Chondrocyte (in vitro differentiated cells): ENCODE measurements at regions not wholly inside any gene's neighbourhood (a gene's known extent, or its start where the extent isn't known, plus 50 kb on each side); places are given as distances from the start of the nearest gene placed in this dataset.

Experiments used
- DNase-seq: peaks from one replicate; pipeline ENCODE4 v3.0.0; 2021; ENCODE audit warnings: mixed read lengths, low spot score
- H3K27ac Mint-ChIP-seq: one replicate; pipeline ENCODE4 v1.8.0; 2021; ENCODE audit warnings: mild to moderate bottlenecking, moderate library complexity, mixed read lengths; ENCODE audit not compliant: unreplicated experiment
- H3K27me3 Mint-ChIP-seq: 2 replicates; pipeline ENCODE4 v1.8.0; 2021; ENCODE audit warnings: low read depth, mixed read lengths
- H3K36me3 Mint-ChIP-seq: 2 replicates; pipeline ENCODE4 v1.8.0; 2021; ENCODE audit warnings: low read depth, mixed read lengths
- H3K4me1 Mint-ChIP-seq: 2 replicates; pipeline ENCODE4 v1.8.0; 2021; ENCODE audit warnings: low read depth, mild to moderate bottlenecking, mixed read lengths
- H3K4me3 Mint-ChIP-seq: one replicate; pipeline ENCODE4 v1.8.0; 2021; ENCODE audit warnings: mild to moderate bottlenecking, moderate library complexity, mixed read lengths; ENCODE audit not compliant: unreplicated experiment
- H3K9me3 Mint-ChIP-seq: 2 replicates; pipeline ENCODE4 v1.8.0; 2021; ENCODE audit warnings: low read depth, mixed read lengths
- TF ChIP-seq, protein P1 (sequence below): fragments of 200-600 bp; sonication (generic); IDR thresholded peaks from 2 replicates; pipeline ENCODE4 v1.5.0; 2021; ENCODE audit warnings: antibody characterized with exemption, mild to moderate bottlenecking, moderate library complexity

- no peaks in the 10 kb centered on the region for H3K9me3 Mint-ChIP-seq
- no peaks in the 10 kb centered on the region for H3K36me3 Mint-ChIP-seq
Observed at GRCh38 chr15:100775581-100776185, 103.9 kb upstream of the ALDH1A3 start.

GRCh38 chr15:100777821-100778220 lies 101.8 kb upstream of the ALDH1A3 start:
- Mint-ChIP-seq H3K4me1 (peaks cover 7% of the 10 kb centered on the region), H3K36me3 (no peaks in the 10 kb centered on the region), H3K27me3 (no peaks in the 10 kb centered on the region), H3K27ac (no peak overlapping the region), H3K9me3 (no peaks in the 10 kb centered on the region), H3K4me3 (no peak overlapping the region)
- TF ChIP-seq, protein P1, sequence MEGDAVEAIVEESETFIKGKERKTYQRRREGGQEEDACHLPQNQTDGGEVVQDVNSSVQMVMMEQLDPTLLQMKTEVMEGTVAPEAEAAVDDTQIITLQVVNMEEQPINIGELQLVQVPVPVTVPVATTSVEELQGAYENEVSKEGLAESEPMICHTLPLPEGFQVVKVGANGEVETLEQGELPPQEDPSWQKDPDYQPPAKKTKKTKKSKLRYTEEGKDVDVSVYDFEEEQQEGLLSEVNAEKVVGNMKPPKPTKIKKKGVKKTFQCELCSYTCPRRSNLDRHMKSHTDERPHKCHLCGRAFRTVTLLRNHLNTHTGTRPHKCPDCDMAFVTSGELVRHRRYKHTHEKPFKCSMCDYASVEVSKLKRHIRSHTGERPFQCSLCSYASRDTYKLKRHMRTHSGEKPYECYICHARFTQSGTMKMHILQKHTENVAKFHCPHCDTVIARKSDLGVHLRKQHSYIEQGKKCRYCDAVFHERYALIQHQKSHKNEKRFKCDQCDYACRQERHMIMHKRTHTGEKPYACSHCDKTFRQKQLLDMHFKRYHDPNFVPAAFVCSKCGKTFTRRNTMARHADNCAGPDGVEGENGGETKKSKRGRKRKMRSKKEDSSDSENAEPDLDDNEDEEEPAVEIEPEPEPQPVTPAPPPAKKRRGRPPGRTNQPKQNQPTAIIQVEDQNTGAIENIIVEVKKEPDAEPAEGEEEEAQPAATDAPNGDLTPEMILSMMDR: no peak
- DNase-seq: no peak

More at GRCh38 chr15:100775581-100776185, 103.9 kb upstream of the ALDH1A3 start:
- no peaks in the 10 kb centered on the region for H3K27me3 Mint-ChIP-seq
- H3K4me3 Mint-ChIP-seq: no peak overlapping the region
- DNase-seq: peak; percentile 42
- TF ChIP-seq, protein P1: no peak
- peaks cover 7% of the 10 kb centered on the region for H3K4me1 Mint-ChIP-seq
- H3K27ac Mint-ChIP-seq: no peak overlapping the region

GRCh38 chr15:100778831-100779288 lies 100.8 kb upstream of the ALDH1A3 start:
- DNase-seq: peak; percentile 43
- H3K27ac Mint-ChIP-seq: no peak overlapping the region
- H3K4me1 Mint-ChIP-seq: peaks cover 7% of the 10 kb centered on the region
- no peaks in the 10 kb centered on the region for H3K27me3 Mint-ChIP-seq
- no peaks in the 10 kb centered on the region for H3K36me3 Mint-ChIP-seq
- TF ChIP-seq, protein P1: no peak
- no peak overlapping the region for H3K4me3 Mint-ChIP-seq
- no peaks in the 10 kb centered on the region for H3K9me3 Mint-ChIP-seq

- H3K4me3 Mint-ChIP-seq: no peak overlapping the region
- H3K36me3 Mint-ChIP-seq: no peaks in the 10 kb centered on the region
- TF ChIP-seq, protein P1: no peak
- no peak overlapping the region for H3K27ac Mint-ChIP-seq
- no peaks in the 10 kb centered on the region for H3K27me3 Mint-ChIP-seq
- H3K9me3 Mint-ChIP-seq: no peaks in the 10 kb centered on the region
- DNase-seq: peak; percentile 53
- H3K4me1 Mint-ChIP-seq: peaks cover 7% of the 10 kb centered on the region
Observed at GRCh38 chr15:100779331-100780207, 100.1 kb upstream of the ALDH1A3 start.

DNA sequence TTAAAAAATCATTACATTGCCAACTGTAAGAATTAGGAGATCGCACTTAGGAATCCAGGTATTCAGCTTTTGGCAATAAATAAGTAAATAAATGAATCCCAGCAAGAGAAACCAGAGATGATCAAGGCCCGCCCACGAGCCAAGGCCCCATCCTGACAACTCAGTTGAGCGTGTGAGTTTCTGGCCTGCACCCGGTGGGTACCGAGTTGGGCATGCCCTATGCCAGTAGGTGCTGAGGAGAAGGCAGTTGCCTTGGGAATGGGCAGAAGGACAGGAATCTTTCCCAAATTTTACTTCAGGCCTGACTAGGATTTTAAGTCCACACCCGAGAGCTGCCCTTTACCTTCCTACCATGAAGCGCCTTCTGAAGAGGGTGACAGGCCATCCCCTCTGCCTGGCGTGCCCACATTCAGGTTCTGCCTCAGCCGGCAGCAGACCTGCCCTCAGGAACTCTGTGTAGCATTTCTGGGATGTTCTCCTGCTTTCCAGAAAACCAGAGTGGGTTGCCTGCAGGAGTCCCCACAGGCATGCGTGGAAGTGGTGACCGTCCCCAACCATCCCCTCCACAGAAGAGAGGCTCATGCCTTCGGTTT lies 99.3 kb upstream of the ALDH1A3 start:
- Mint-ChIP-seq H3K27me3 (no peaks in the 10 kb centered on the region), H3K9me3 (no peaks in the 10 kb centered on the region)
- TF ChIP-seq, protein P1: no peak

More for the DNA sequence above, 99.3 kb upstream of the ALDH1A3 start:
- peaks cover 7% of the 10 kb centered on the region for H3K4me1 Mint-ChIP-seq
- peak; percentile 36 for DNase-seq
- H3K4me3 Mint-ChIP-seq: no peak overlapping the region
- no peaks in the 10 kb centered on the region for H3K36me3 Mint-ChIP-seq
- H3K27ac Mint-ChIP-seq: no peak overlapping the region
